ENCODE measurements at regions not wholly inside any gene's neighbourhood (a gene's known extent, or its start where the extent isn't known, plus 50 kb on each side); places are given as distances from the start of the nearest gene placed in this dataset.
A peak's percentile ranks its signal among the peaks of the same experiment; 100 is the strongest.

DNA sequence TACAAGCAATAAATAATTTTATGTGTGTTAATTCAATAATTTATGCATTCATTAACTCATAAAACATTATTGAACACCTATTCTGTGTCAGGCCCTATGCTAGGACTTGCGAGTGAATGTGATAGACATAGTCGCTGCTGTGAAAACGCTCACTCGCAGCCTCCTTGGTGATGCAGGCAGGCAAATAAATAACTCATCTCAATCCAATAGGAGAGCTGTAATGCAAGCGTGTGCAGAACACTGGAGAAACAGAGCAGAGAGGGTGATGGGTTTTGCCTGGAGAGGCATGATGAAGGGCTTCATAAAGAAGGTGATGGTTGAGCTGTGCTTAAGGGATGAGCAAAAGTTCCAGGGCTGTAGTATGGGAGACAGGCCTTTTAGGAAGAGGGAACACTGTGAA is 111.3 kb upstream of the ZNF462 start:
- Histone ChIP-seq H3K9me3 (no peaks in the 10 kb centered on the region), H3K36me3 (no peaks in the 10 kb centered on the region), H3K4me1 (replicated peaks) (no peaks in the 10 kb centered on the region), H3K4me3 (no peak overlapping the region), H3K27ac (no peak overlapping the region), H3K27me3 (replicated peaks; ENCODE audit: insufficient read depth) (no peaks in the 10 kb centered on the region)
- 97% methylated on average over 5 of the region's 5 CpGs for WGBS
- TF ChIP-seq POLR2AphosphoS5 (IDR thresholded peaks at IDR 0.05): no peak
- TF ChIP-seq, protein P1, sequence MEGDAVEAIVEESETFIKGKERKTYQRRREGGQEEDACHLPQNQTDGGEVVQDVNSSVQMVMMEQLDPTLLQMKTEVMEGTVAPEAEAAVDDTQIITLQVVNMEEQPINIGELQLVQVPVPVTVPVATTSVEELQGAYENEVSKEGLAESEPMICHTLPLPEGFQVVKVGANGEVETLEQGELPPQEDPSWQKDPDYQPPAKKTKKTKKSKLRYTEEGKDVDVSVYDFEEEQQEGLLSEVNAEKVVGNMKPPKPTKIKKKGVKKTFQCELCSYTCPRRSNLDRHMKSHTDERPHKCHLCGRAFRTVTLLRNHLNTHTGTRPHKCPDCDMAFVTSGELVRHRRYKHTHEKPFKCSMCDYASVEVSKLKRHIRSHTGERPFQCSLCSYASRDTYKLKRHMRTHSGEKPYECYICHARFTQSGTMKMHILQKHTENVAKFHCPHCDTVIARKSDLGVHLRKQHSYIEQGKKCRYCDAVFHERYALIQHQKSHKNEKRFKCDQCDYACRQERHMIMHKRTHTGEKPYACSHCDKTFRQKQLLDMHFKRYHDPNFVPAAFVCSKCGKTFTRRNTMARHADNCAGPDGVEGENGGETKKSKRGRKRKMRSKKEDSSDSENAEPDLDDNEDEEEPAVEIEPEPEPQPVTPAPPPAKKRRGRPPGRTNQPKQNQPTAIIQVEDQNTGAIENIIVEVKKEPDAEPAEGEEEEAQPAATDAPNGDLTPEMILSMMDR (IDR thresholded peaks at IDR 0.05): no peak
- no peak for TF ChIP-seq POLR2A (IDR thresholded peaks at IDR 0.05)
- DNase-seq (ENCODE audit: low spot score): no peak
- intact Hi-C loops (cut with DNase I): no loop called here

DNA sequence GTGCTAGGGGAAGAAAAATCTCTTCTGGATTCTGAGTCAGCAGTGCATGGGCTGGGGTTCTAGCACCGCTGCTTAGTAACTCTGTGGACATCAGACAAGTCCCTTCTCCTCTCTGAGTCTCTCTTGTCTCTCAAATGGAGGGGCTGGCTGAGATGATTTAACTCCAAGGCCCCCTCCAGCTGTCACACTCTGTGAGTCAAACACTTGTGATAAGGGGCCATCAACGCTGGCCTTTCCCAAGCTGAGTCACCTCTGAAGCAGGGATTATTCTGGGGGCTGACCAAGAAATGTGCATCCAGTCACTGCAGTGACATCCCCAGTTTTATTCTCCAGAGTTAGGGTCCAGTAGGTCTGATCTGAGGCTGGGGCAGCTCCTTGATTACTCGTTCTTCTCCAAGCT is 110.4 kb upstream of the ZNF462 start:
- H3K4me1 ChIP-seq (replicated peaks): no peaks in the 10 kb centered on the region
- WGBS: 78% methylated on average over 3 of the region's 3 CpGs
- no peaks in the 10 kb centered on the region for H3K27me3 ChIP-seq (replicated peaks; ENCODE audit: insufficient read depth)
- no peak overlapping the region for H3K4me3 ChIP-seq
- DNase-seq (ENCODE audit: low spot score): no peak
- intact Hi-C loops (cut with DNase I): no loop called here
- H3K9me3 ChIP-seq: no peaks in the 10 kb centered on the region
- H3K36me3 ChIP-seq: no peaks in the 10 kb centered on the region
- TF ChIP-seq POLR2AphosphoS5 (IDR thresholded peaks at IDR 0.05): no peak
- TF ChIP-seq, protein P1 (IDR thresholded peaks at IDR 0.05): no peak
- no peak for TF ChIP-seq POLR2A (IDR thresholded peaks at IDR 0.05)
- no peak overlapping the region for H3K27ac ChIP-seq

DNA sequence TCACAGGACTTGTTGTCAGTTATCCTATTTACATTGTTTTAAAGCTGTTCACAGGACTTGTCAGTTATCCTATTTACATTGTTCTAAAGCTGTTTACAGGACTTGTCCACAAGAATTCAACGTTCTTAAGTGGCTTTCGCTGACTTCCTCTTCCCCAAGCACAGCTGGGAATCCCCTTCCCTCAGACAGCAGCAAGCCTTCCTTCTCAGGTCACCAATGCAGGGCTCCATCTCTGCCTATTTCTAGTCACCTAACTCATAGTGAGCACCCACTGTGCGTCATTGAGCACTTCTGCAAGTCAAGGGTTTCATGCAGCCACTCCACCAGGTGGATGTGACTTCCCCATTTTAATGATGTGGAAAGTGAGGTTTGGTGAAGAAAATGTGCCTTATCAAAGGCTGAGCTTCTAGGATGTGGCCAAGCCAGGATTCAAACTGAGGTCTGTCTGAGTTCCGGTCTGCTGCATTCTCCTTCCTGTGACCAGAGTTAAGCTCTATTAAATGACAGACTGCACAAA is 109.8 kb upstream of the ZNF462 start:
- TF ChIP-seq POLR2A (IDR thresholded peaks at IDR 0.05) (no peak), POLR2AphosphoS5 (IDR thresholded peaks at IDR 0.05) (no peak)
- TF ChIP-seq, protein P1 (IDR thresholded peaks at IDR 0.05): no peak
- Histone ChIP-seq H3K27me3 (replicated peaks; ENCODE audit: insufficient read depth) (no peaks in the 10 kb centered on the region), H3K9me3 (no peaks in the 10 kb centered on the region), H3K27ac (no peak overlapping the region), H3K4me3 (no peak overlapping the region), H3K36me3 (no peaks in the 10 kb centered on the region), H3K4me1 (replicated peaks) (no peaks in the 10 kb centered on the region)
- 67% methylated on average over 4 of the region's 4 CpGs for WGBS
- intact Hi-C loops (cut with DNase I): no loop called here
- no peak for DNase-seq (ENCODE audit: low spot score)

DNA sequence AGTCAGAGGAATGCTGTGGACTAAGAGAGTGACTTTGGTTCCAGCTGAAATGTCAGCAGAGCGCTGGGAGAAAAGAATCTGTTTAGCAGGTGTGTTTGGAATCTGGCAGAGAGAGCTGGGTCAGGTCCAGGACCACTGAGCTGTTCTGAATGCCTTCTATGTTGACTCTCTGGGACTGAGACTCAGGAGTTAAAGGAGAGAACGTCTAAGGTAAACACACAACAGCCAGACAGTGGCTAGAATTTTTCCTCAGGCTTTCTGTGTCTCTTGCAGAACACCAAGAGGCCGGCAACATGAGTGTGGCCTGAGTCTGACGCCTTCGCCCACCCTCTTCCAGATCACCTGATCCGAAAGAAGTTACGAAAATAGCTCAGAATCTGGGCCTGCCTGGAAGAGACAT is 107.2 kb upstream of the ZNF462 start:
- WGBS: 26% methylated on average over 7 of the region's 7 CpGs
- Histone ChIP-seq H3K4me1 (replicated peaks) (no peaks in the 10 kb centered on the region), H3K27ac (peak overlapping the region; percentile 2 to 32), H3K27me3 (replicated peaks; ENCODE audit: insufficient read depth) (no peaks in the 10 kb centered on the region), H3K36me3 (no peaks in the 10 kb centered on the region), H3K4me3 (no peak overlapping the region), H3K9me3 (no peaks in the 10 kb centered on the region)
- TF ChIP-seq POLR2AphosphoS5 (IDR thresholded peaks at IDR 0.05): peak; percentile 68
- TF ChIP-seq, protein P1 (IDR thresholded peaks at IDR 0.05): no peak
- peak; percentile 81 for DNase-seq (ENCODE audit: low spot score)
- intact Hi-C loops (cut with DNase I): no loop called here

DNA sequence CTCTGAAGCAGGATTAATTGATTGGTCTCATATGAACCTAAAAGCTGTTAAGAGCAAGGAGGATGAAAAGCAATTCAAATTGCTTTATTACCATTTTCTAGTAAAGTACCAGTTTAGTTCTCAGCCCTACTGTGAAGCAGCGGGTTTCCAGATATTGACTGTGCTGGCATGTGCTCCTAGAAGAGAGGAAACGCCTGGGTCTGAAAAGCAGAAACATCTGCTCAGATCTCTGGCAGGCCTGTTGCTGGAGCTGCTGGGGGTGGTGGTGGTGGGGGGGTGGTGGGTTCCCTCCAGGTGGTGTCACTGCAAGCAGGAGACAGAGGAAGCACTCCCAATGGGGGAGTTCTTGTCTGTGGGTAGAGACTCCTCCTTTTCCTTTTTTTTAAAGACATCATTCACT is 105.5 kb upstream of the ZNF462 start:
- DNase-seq (ENCODE audit: low spot score): no peak
- TF ChIP-seq, protein P1 (IDR thresholded peaks at IDR 0.05): no peak
- no peak for TF ChIP-seq POLR2AphosphoS5 (IDR thresholded peaks at IDR 0.05)
- no peak for TF ChIP-seq POLR2A (IDR thresholded peaks at IDR 0.05)
- 74% methylated on average over 2 of the region's 2 CpGs for WGBS
- no peaks in the 10 kb centered on the region for H3K36me3 ChIP-seq
- H3K27ac ChIP-seq: no peak overlapping the region
- H3K4me3 ChIP-seq: no peak overlapping the region
- H3K4me1 ChIP-seq (replicated peaks): no peaks in the 10 kb centered on the region
- intact Hi-C loops (cut with DNase I): no loop called here
- no peaks in the 10 kb centered on the region for H3K9me3 ChIP-seq
- no peaks in the 10 kb centered on the region for H3K27me3 ChIP-seq (replicated peaks; ENCODE audit: insufficient read depth)
